H1 (cell line): ENCODE measurements at regions not wholly inside any gene's neighbourhood (a gene's known extent, or its start where the extent isn't known, plus 50 kb on each side); places are given as distances from the start of the nearest gene placed in this dataset.

Experiments used
- CTCF ChIA-PET: fragments of 300-600 bp; sonication (Branson Sonifier 250); formaldehyde crosslinking; loops from one replicate; lab custom pipeline; 2021; ENCODE audit not compliant: partially characterized antibody; lab: Charles Lee
- POLR2A ChIA-PET: fragments of 300-600 bp; sonication (Branson Sonifier 250); formaldehyde crosslinking; loops from one replicate; lab custom pipeline; 2021; ENCODE audit warnings: inconsistent platforms; ENCODE audit not compliant: partially characterized antibody; lab: Charles Lee
- DNase-seq, 2 experiments: peaks; one replicate each; pipeline versions ENCODE4 v3.0.0 to v3.0.0-alpha.2; 2010 to 2022; ENCODE audit warnings: low spot score in 2 of 2, low read depth in 1 of 2, mixed read lengths in 1 of 2
- FAIRE-seq: peaks from 2 replicates; lab custom pipeline; 2011; peaks lifted over from hg19 to GRCh38; lab: Jason Lieb, UNC
- H2AFZ ChIP-seq: 2 replicates; pipeline ENCODE4 v1.8.1; 2012; ENCODE audit warnings: low read length, inconsistent platforms
- H2AK5ac ChIP-seq: 2 replicates; pipeline ENCODE4 v1.6.1; 2013; ENCODE audit warnings: low read depth, low read length
- H2BK120ac ChIP-seq: replicated peaks from 2 replicates; pipeline ENCODE3; 2013; ENCODE audit warnings: low read depth, low read length, inconsistent platforms
- H2BK12ac ChIP-seq: 2 replicates; pipeline ENCODE4 v1.6.1; 2013; ENCODE audit warnings: low read depth, low read length
- H2BK15ac ChIP-seq: 2 replicates; pipeline ENCODE4 v1.6.1; 2013; ENCODE audit warnings: low read length
- H2BK20ac ChIP-seq: 2 replicates; pipeline ENCODE4 v1.6.1; 2013; ENCODE audit warnings: low read length
- H2BK5ac ChIP-seq: 2 replicates; pipeline ENCODE4 v1.6.1; 2013; ENCODE audit warnings: low read depth, low read length
- H3K14ac ChIP-seq: 2 replicates; pipeline ENCODE4 v1.6.1; 2013; ENCODE audit warnings: inconsistent platforms; ENCODE audit not compliant: insufficient read length
- H3K18ac ChIP-seq: 2 replicates; pipeline ENCODE4 v1.6.1; 2013; ENCODE audit warnings: low read length; ENCODE audit errors: extremely low read depth
- H3K23ac ChIP-seq: 2 replicates; pipeline ENCODE4 v1.6.1; 2013; ENCODE audit warnings: inconsistent platforms; ENCODE audit not compliant: insufficient read length
- H3K23me2 ChIP-seq: 2 replicates; pipeline ENCODE4 v1.6.1; 2013; ENCODE audit warnings: low read depth, low read length
- H3K27ac ChIP-seq: 2 replicates; pipeline ENCODE4 v1.6.1; 2011; ENCODE audit warnings: low read depth, low read length, inconsistent platforms
- H3K27me3 ChIP-seq, 4 experiments: replicated peaks in 1 of 4; 1 replicate in 1 of 4; 2 replicates in 3 of 4; pipeline versions ENCODE4 v1.6.1 to v1.8.1; 2011 to 2013; ENCODE audit warnings: low read length in 3 of 4, mild to moderate bottlenecking in 3 of 4, inconsistent platforms in 2 of 4, mixed read lengths in 2 of 4, moderate library complexity in 1 of 4; ENCODE audit not compliant: control insufficient read depth in 3 of 4, insufficient read depth in 3 of 4; ENCODE audit errors: extremely low read depth in 1 of 4
- H3K36me3 ChIP-seq, 4 experiments: 2 replicates each; pipeline versions ENCODE4 v1.6.1 to v1.8.1; 2011 to 2013; ENCODE audit warnings: mild to moderate bottlenecking in 4 of 4, low read length in 3 of 4, moderate library complexity in 2 of 4, control low read depth in 1 of 4, inconsistent platforms in 1 of 4; ENCODE audit not compliant: insufficient read depth in 4 of 4, control insufficient read depth in 2 of 4
- H3K4ac ChIP-seq: replicated peaks from 2 replicates; pipeline ENCODE3; 2013; ENCODE audit warnings: low read length, low read depth, mixed read lengths, inconsistent platforms; ENCODE audit not compliant: insufficient read length
- H3K4me1 ChIP-seq, 4 experiments: replicated peaks in 1 of 4; 1 replicate in 1 of 4; 2 replicates in 3 of 4; pipeline versions ENCODE4 v1.6.1 to v1.8.1; 2011 to 2013; ENCODE audit warnings: low read length in 3 of 4, inconsistent platforms in 2 of 4, mixed read lengths in 1 of 4; ENCODE audit not compliant: insufficient read depth in 4 of 4, control insufficient read depth in 3 of 4
- H3K4me2 ChIP-seq, 2 experiments: 2 replicates each; pipeline versions ENCODE4 v1.6.1 to v1.8.1; 2011 to 2013; ENCODE audit warnings: low read depth in 2 of 2, low read length in 2 of 2, control low read depth in 1 of 2, inconsistent platforms in 1 of 2, mild to moderate bottlenecking in 1 of 2; ENCODE audit not compliant: insufficient read depth in 1 of 2
- H3K4me3 ChIP-seq, 4 experiments: fragments of 200-600, 300-600 bp in 1 of 4; sonication (generic), shearing (Covaris generic), sonication (Bioruptor Twin) in 1 of 4; 2 replicates each; pipeline versions ENCODE4 v1.5.1 to v1.8.1; 2011 to 2016; ENCODE audit warnings: low read length in 4 of 4, low read depth in 3 of 4, control low read depth in 2 of 4, inconsistent platforms in 2 of 4, mild to moderate bottlenecking in 2 of 4, mixed read lengths in 1 of 4, moderate library complexity in 1 of 4; ENCODE audit not compliant: insufficient read depth in 2 of 4; ENCODE audit errors: extremely low read depth in 1 of 4
- H3K56ac ChIP-seq: replicated peaks from 2 replicates; pipeline ENCODE3; 2013; ENCODE audit warnings: low read depth, mild to moderate bottlenecking, mixed read lengths, low read length, inconsistent platforms; ENCODE audit not compliant: insufficient read length
- H3K79me1 ChIP-seq: 2 replicates; pipeline ENCODE4 v1.6.1; 2013; ENCODE audit warnings: low read depth, low read length, control low read depth
- H3K79me2 ChIP-seq, 2 experiments: 2 replicates each; pipeline versions ENCODE4 v1.6.1 to v1.8.1; 2012 to 2013; ENCODE audit warnings: low read length in 2 of 2, mild to moderate bottlenecking in 2 of 2, inconsistent platforms in 1 of 2; ENCODE audit not compliant: insufficient read depth in 2 of 2, control insufficient read depth in 1 of 2
- H3K9ac ChIP-seq, 4 experiments: replicated peaks in 1 of 4; 1 replicate in 1 of 4; 2 replicates in 3 of 4; pipeline versions ENCODE4 v1.6.1 to v1.8.1; 2011 to 2013; ENCODE audit warnings: low read depth in 3 of 4, low read length in 3 of 4, control low read depth in 2 of 4, mild to moderate bottlenecking in 2 of 4, moderate library complexity in 2 of 4, inconsistent platforms in 1 of 4; ENCODE audit errors: extremely low read depth in 1 of 4
- H3K9me3 ChIP-seq, 2 experiments: 2 replicates each; pipeline versions ENCODE4 v1.6.1 to v1.8.1; 2012 to 2013; ENCODE audit warnings: mild to moderate bottlenecking in 2 of 2, moderate library complexity in 2 of 2, control low read depth in 1 of 2, inconsistent platforms in 1 of 2, low read depth in 1 of 2, low read length in 1 of 2, mixed read lengths in 1 of 2; ENCODE audit not compliant: insufficient read depth in 2 of 2
- H4K20me1 ChIP-seq, 2 experiments: replicated peaks in 1 of 2; 2 replicates each; pipeline versions ENCODE3 to v1.8.1; 2011 to 2013; ENCODE audit warnings: inconsistent platforms in 2 of 2, low read length in 2 of 2, mild to moderate bottlenecking in 1 of 2; ENCODE audit not compliant: insufficient read depth in 2 of 2, control insufficient read depth in 1 of 2
- H4K5ac ChIP-seq: 2 replicates; pipeline ENCODE4 v1.6.1; 2013; ENCODE audit warnings: low read length, low read depth, mixed read lengths, inconsistent platforms; ENCODE audit not compliant: insufficient read length
- H4K8ac ChIP-seq: 2 replicates; pipeline ENCODE4 v1.8.0; 2013; ENCODE audit warnings: mild to moderate bottlenecking, moderate library complexity, low read length, inconsistent platforms; ENCODE audit not compliant: insufficient read depth; ENCODE audit errors: extremely low read depth
- H4K91ac ChIP-seq: replicated peaks from 2 replicates; pipeline ENCODE3; 2013; ENCODE audit warnings: low read length, mixed read lengths, inconsistent platforms; ENCODE audit not compliant: insufficient read length
- TAF7 ChIP-seq: optimal IDR thresholded peaks from 2 replicates; pipeline ENCODE3; 2011; ENCODE audit warnings: low read depth, mild to moderate bottlenecking, inconsistent platforms, low read length, moderate library complexity, borderline replicate concordance
- ZNF274 ChIP-seq: IDR thresholded peaks from 2 replicates; pipeline ENCODE4 v1.7.0; 2012; ENCODE audit warnings: low read length, borderline replicate concordance; ENCODE audit errors: extremely low read depth
- WGBS, 2 experiments: shearing (Covaris generic) in 1 of 2; methylation state at CpG; one replicate each; pipeline versions ENCODE4 v1.1.6 to v1.1.7; 2013 to 2015; ENCODE audit warnings: low lambda C conversion rate in 2 of 2, mixed read lengths in 2 of 2, inconsistent platforms in 1 of 2, low coverage in 1 of 2, missing lambda C conversion rate in 1 of 2; ENCODE audit not compliant: insufficient replicate concordance in 2 of 2, insufficient coverage in 1 of 2, insufficient read length in 1 of 2; ENCODE audit errors: extremely low coverage in 1 of 2, missing lambda C conversion rate in 1 of 2; 5-methylcytosine and 5-hydroxymethylcytosine counted together

DNA sequence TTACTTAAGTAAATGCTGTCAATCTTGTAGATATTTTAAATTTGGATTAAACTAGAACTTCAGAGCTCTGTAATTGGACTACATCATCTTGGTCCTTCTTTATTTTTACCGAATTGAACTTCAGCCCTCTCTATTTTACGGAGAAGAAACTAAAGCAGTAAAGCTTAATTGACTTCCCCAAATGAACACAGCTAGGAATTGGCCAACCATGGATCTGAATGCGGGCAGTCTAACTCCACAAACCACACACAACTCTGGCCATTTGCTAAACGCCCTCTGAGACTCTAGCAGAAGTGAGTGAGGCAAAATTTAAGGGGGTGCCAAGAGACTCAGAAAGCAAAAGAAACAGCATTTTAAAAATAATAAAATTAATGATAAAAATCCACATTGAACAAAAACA lies 86.3 kb upstream of the KCTD1 start:
- Histone ChIP-seq H4K91ac (no peak overlapping the region), H2AK5ac (no peak overlapping the region), H2BK15ac (no peak overlapping the region), H3K79me1 (no peaks in the 10 kb centered on the region), H3K27me3 (no peaks in the 10 kb centered on the region; a peak in 2 of 7 replicates), H4K8ac (no peak overlapping the region), H3K36me3 (no peaks in the 10 kb centered on the region), H3K4me2 (no peak overlapping the region), H2BK12ac (no peak overlapping the region), H4K20me1 (no peaks in the 10 kb centered on the region), H3K23ac (no peak overlapping the region), H3K56ac (no peak overlapping the region), H3K79me2 (no peaks in the 10 kb centered on the region), H3K23me2 (no peaks in the 10 kb centered on the region), H2AFZ (no peak overlapping the region), H3K18ac (no peak overlapping the region), H2BK20ac (no peak overlapping the region), H4K5ac (no peak overlapping the region), H3K14ac (no peak overlapping the region), H3K4me3 (no peak overlapping the region), H2BK120ac (no peak overlapping the region), H3K4ac (no peak overlapping the region), H3K9me3 (no peaks in the 10 kb centered on the region), H3K27ac (no peak overlapping the region), H2BK5ac (no peak overlapping the region), H3K9ac (no peak overlapping the region), H3K4me1 (no peaks in the 10 kb centered on the region)
- POLR2A ChIA-PET: interaction anchor here (0.8 kb wide), 1 partner anchor 15 kb away, joined by 4 read pairs; no protein-coding TSS in a partner anchor
- TF ChIP-seq TAF7: no peak
- no peak for TF ChIP-seq ZNF274
- 91% methylated on average over 4 of the region's 4 CpGs; no CpG with 5 or more reads in 1 of the 2 experiments for WGBS, 2 experiments
- no peak for DNase-seq
- CTCF ChIA-PET: interaction anchor here (0.6 to 1.2 kb wide), 2 partner anchors 137 to 229 kb away, joined by 3 to 4 read pairs; no protein-coding TSS in a partner anchor
- no peak for FAIRE-seq
